ENCODE measurements at regions not wholly inside any gene's neighbourhood (a gene's known extent, or its start where the extent isn't known, plus 50 kb on each side); places are given as distances from the start of the nearest gene placed in this dataset.
A peak's percentile ranks its signal among the peaks of the same experiment; 100 is the strongest.

- no peak for TF ChIP-seq CTCF (conservative IDR thresholded peaks at IDR 0.05; ENCODE audit: low read depth)
- CTCF ChIA-PET = no interaction called here
- no peak overlapping the region for H3K27ac ChIP-seq
- POLR2A ChIA-PET (ENCODE audit: low non-redundant PET) = no interaction called here
- no peak for DNase-seq (ENCODE audit: low spot score)
These were observed 68.7 kb upstream of the SPRY1 start for GRCh38 chr4:123327846-123328429.

- no peak for DNase-seq (ENCODE audit: low spot score)
- no peak for TF ChIP-seq CTCF (conservative IDR thresholded peaks at IDR 0.05; ENCODE audit: low read depth)
- no peak overlapping the region for H3K27ac ChIP-seq
- CTCF ChIA-PET = no interaction called here
- POLR2A ChIA-PET (ENCODE audit: low non-redundant PET) = no interaction called here
These were observed 57.9 kb upstream of the SPRY1 start for GRCh38 chr4:123338715-123339114.

- H3K27ac ChIP-seq = peak overlapping the region; percentile 80
- ChIA-PET CTCF (no interaction called here), POLR2A (ENCODE audit: low non-redundant PET) (no interaction called here)
- no peak for DNase-seq (ENCODE audit: low spot score)
- TF ChIP-seq CTCF (conservative IDR thresholded peaks at IDR 0.05; ENCODE audit: low read depth) = no peak
These were observed 56.9 kb upstream of the SPRY1 start for GRCh38 chr4:123339507-123340380.

- POLR2A ChIA-PET (ENCODE audit: low non-redundant PET) = no interaction called here
- no peak for TF ChIP-seq CTCF (conservative IDR thresholded peaks at IDR 0.05; ENCODE audit: low read depth)
- peak; percentile 87 for DNase-seq (ENCODE audit: low spot score)
- CTCF ChIA-PET = no interaction called here
- peak overlapping the region; percentile 80 for H3K27ac ChIP-seq
These were observed 56.3 kb upstream of the SPRY1 start for GRCh38 chr4:123340381-123340701.

GRCh38 chr4:123342498-123342897 is 54.1 kb upstream of the SPRY1 start:
- ChIA-PET CTCF (no interaction called here), POLR2A (ENCODE audit: low non-redundant PET) (no interaction called here)
- no peak for DNase-seq (ENCODE audit: low spot score)
- TF ChIP-seq CTCF (conservative IDR thresholded peaks at IDR 0.05; ENCODE audit: low read depth) = no peak
- H3K27ac ChIP-seq = no peak overlapping the region

GRCh38 chr4:123343400-123344041 is 53.1 kb upstream of the SPRY1 start:
- no peak overlapping the region for H3K27ac ChIP-seq
- DNase-seq (ENCODE audit: low spot score) = no peak
- no peak for TF ChIP-seq CTCF (conservative IDR thresholded peaks at IDR 0.05; ENCODE audit: low read depth)
- ChIA-PET CTCF (no interaction called here), POLR2A (ENCODE audit: low non-redundant PET) (no interaction called here)

Measured in RWPE1 (cell line).